ENCODE measurements at regions not wholly inside any gene's neighbourhood (a gene's known extent, or its start where the extent isn't known, plus 50 kb on each side); places are given as distances from the start of the nearest gene placed in this dataset.

DNA sequence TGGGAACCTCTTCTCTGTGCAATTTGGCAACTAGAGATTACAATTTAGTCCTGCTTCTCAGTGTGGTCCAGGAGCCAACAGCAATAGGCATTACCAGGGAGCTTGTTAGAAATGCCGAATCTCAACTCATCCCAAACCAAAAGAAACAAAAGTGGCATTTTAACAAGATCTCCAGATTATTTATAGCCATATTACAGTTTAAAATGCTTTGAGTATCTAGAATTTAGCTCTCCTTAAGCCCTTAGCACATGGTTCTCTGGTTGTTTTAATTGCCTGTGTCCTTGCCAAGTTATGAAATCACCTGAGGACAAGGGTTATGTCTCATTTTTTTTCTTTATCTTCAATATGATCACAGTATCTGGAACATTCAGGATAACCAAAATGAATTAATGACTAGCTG lies 51.6 kb upstream of the TAS2R1 start:
- intact Hi-C loops (cut with DNase I): no loop called here
- no peak for TF ChIP-seq POLR2A (IDR thresholded peaks at IDR 0.05)
- TF ChIP-seq, protein P1, sequence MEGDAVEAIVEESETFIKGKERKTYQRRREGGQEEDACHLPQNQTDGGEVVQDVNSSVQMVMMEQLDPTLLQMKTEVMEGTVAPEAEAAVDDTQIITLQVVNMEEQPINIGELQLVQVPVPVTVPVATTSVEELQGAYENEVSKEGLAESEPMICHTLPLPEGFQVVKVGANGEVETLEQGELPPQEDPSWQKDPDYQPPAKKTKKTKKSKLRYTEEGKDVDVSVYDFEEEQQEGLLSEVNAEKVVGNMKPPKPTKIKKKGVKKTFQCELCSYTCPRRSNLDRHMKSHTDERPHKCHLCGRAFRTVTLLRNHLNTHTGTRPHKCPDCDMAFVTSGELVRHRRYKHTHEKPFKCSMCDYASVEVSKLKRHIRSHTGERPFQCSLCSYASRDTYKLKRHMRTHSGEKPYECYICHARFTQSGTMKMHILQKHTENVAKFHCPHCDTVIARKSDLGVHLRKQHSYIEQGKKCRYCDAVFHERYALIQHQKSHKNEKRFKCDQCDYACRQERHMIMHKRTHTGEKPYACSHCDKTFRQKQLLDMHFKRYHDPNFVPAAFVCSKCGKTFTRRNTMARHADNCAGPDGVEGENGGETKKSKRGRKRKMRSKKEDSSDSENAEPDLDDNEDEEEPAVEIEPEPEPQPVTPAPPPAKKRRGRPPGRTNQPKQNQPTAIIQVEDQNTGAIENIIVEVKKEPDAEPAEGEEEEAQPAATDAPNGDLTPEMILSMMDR (IDR thresholded peaks at IDR 0.05): no peak
- Histone ChIP-seq H3K36me3 (no peaks in the 10 kb centered on the region), H3K27me3 (no peaks in the 10 kb centered on the region), H3K9me3 (no peaks in the 10 kb centered on the region), H3K4me1 (no peaks in the 10 kb centered on the region), H3K4me3 (no peak overlapping the region), H3K27ac (no peak overlapping the region)
- WGBS (ENCODE audit: insufficient coverage, low coverage, low lambda C conversion rate, missing lambda C conversion rate): 33% methylated on average over 1 of the region's 1 CpG
- no peak for DNase-seq
- ATAC-seq: no peak

Small RNA genes lying in the stretch of these regions (small RNA-seq; reads per million reads assigned to genes)
- gene AC034229.5: 0 reads per million in 2 experiments
- 0 reads per million in 2 experiments for gene AC034229.6
- gene AC091905.3: 0 reads per million in 2 experiments
- gene AC091905.4: 0 reads per million in 2 experiments
- 0 to 0.10 reads per million in 2 experiments for gene RNA5SP177

All from right lobe of liver (tissue), 6 donors.